Transverse colon (tissue), 3 donors: ENCODE measurements at regions not wholly inside any gene's neighbourhood (a gene's known extent, or its start where the extent isn't known, plus 50 kb on each side); places are given as distances from the start of the nearest gene placed in this dataset.

Experiments used
- EP300 ChIP-seq: sonication (generic); formaldehyde crosslinking; IDR thresholded peaks from one replicate; pipeline ENCODE4 v1.6.1; 2017; ENCODE audit warnings: antibody characterized with exemption, low read depth
- TF ChIP-seq, protein P1 (sequence below), 5 experiments: fragments of 200-600 bp in 3 of 5; fragments of 450-650 bp in 2 of 5; sonication (generic) in 3 of 5; IDR thresholded peaks; 1 replicate in 2 of 5; 2 replicates in 3 of 5; pipeline ENCODE4 v1.5.1; 2016 to 2017; ENCODE audit warnings: antibody characterized with exemption in 5 of 5, inconsistent platforms in 3 of 5, mild to moderate bottlenecking in 2 of 5, moderate library complexity in 1 of 5

- no peak for TF ChIP-seq EP300
- TF ChIP-seq, protein P1, sequence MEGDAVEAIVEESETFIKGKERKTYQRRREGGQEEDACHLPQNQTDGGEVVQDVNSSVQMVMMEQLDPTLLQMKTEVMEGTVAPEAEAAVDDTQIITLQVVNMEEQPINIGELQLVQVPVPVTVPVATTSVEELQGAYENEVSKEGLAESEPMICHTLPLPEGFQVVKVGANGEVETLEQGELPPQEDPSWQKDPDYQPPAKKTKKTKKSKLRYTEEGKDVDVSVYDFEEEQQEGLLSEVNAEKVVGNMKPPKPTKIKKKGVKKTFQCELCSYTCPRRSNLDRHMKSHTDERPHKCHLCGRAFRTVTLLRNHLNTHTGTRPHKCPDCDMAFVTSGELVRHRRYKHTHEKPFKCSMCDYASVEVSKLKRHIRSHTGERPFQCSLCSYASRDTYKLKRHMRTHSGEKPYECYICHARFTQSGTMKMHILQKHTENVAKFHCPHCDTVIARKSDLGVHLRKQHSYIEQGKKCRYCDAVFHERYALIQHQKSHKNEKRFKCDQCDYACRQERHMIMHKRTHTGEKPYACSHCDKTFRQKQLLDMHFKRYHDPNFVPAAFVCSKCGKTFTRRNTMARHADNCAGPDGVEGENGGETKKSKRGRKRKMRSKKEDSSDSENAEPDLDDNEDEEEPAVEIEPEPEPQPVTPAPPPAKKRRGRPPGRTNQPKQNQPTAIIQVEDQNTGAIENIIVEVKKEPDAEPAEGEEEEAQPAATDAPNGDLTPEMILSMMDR (IDR thresholded peaks at IDR 0.05): no peak
These were observed 161.7 kb downstream of the ANXA2 start for GRCh38 chr15:60235951-60236710.
